Stimulated activated memory B cell treated with anti-CD40 and anti-IgM and Interleukin-4, amounts not matched to agents 10 μg/mL and 1 μg/mL and 100 μg/mL, for 72 hours (primary cell): ENCODE measurements at regions not wholly inside any gene's neighbourhood (a gene's known extent, or its start where the extent isn't known, plus 50 kb on each side); places are given as distances from the start of the nearest gene placed in this dataset.

Source experiments
- ATAC-seq: fragments of 150-1000 bp; cut with Tn5 transposase; 2 replicates; pipeline ENCODE4 v1.10.0; 2021
- H3K27ac Mint-ChIP-seq: one replicate; pipeline ENCODE4 v1.8.0; 2022; ENCODE audit warnings: mild to moderate bottlenecking, mixed read lengths
- H3K27me3 Mint-ChIP-seq: one replicate; pipeline ENCODE4 v1.8.0; 2022; ENCODE audit warnings: mixed read lengths
- H3K36me3 Mint-ChIP-seq: one replicate; pipeline ENCODE4 v1.8.0; 2022; ENCODE audit warnings: mixed read lengths
- H3K4me1 Mint-ChIP-seq: one replicate; pipeline ENCODE4 v1.8.0; 2022; ENCODE audit warnings: mixed read lengths
- H3K4me3 Mint-ChIP-seq: one replicate; pipeline ENCODE4 v1.8.0; 2022; ENCODE audit warnings: mild to moderate bottlenecking, moderate library complexity, mixed read lengths
- H3K9me3 Mint-ChIP-seq: one replicate; pipeline ENCODE4 v1.8.0; 2022; ENCODE audit warnings: mixed read lengths

DNA sequence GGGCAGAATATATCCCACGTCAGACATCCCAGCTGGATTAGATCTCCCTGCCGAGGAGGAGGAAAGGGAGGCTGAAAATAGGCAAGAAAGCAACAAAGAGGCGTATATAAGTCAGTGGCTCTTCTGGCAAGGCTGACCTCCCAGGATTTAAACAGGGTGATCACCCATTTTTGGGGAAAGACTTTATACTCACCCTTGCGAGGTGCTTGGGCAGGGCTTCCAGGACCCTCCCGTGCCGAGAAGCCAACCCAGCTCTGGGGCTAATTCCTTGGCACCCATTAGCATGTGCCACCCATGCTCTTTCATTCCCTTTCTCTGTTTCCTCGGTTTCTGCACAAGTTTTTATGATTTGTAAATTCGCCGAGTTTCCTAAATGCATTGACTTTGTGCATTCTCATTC lies 230.2 kb upstream of the IRX2 start:
- peaks cover 13% of the 10 kb centered on the region for H3K9me3 Mint-ChIP-seq
- H3K4me3 Mint-ChIP-seq = no peak overlapping the region
- no peaks in the 10 kb centered on the region for H3K36me3 Mint-ChIP-seq
- H3K27ac Mint-ChIP-seq = no peak overlapping the region
- no peaks in the 10 kb centered on the region for H3K4me1 Mint-ChIP-seq
- ATAC-seq = no peak
- no peaks in the 10 kb centered on the region for H3K27me3 Mint-ChIP-seq

DNA sequence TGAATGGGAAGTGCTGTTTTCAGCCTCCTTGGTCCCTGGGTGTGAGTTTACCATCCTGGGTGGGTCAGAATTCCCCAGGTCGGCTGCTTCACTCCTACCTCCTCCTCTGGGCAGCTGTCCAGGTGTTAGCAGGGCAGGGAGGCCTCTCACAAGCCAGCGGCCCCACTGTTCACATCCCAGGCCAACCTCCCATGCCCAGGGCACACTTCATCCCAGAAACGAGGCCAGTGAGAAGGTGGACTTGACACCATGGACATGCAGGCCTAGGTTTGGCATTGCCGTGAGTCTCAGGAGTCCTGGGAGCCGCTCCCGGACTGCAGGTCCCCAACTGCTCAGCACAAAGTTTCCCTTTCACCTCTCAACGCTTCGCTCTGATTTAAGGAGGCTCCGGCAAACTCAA lies 229.6 kb upstream of the IRX2 start:
- Mint-ChIP-seq H3K27me3 (no peaks in the 10 kb centered on the region), H3K4me3 (no peak overlapping the region), H3K27ac (no peak overlapping the region), H3K36me3 (no peaks in the 10 kb centered on the region), H3K9me3 (peaks cover 18% of the 10 kb centered on the region), H3K4me1 (no peaks in the 10 kb centered on the region)
- no peak for ATAC-seq

DNA sequence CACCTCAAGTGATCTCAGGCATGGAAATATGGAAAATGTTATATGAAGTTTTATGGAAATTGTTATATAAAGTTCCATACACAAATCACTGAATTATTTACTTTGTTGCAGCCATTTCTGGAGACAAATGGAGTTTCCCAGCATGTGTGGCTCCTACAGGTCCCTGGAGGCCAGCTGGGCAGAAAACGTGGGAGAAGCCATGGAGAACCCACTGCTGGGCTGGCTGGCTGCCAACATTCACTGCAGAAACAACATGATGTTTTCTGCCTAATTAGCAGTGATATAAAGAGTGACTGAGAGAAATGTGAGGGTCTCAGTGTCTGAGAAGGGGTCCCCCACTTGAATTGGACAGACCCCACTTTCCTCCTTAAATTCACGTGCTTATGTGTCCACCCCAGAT lies 208.8 kb upstream of the IRX2 start:
- Mint-ChIP-seq H3K36me3 (no peaks in the 10 kb centered on the region), H3K27ac (no peak overlapping the region), H3K9me3 (peaks cover 8% of the 10 kb centered on the region), H3K4me1 (no peaks in the 10 kb centered on the region), H3K4me3 (no peak overlapping the region), H3K27me3 (no peaks in the 10 kb centered on the region)
- no peak for ATAC-seq

DNA sequence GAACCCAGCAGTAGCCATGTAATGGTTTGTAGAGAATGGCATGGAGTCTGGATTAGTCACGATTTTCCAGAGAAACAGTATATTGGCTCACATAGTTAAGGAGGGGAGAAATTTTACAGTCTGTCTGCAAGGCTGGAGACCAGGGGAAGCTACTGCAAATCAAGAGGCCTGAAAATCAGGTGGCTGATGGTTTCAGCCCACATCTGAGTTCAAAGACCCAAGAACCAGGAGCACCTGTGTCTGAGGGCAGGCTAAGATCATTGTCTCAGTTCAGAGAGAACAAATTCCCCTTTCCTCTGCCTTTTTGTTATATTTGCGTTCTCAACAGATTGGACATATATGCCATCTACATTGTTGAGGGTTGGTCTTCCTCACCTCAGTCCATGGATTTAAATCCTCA lies 207.5 kb upstream of the IRX2 start:
- no peaks in the 10 kb centered on the region for H3K27me3 Mint-ChIP-seq
- no peak for ATAC-seq
- no peak overlapping the region for H3K27ac Mint-ChIP-seq
- H3K4me3 Mint-ChIP-seq = no peak overlapping the region
- H3K4me1 Mint-ChIP-seq = no peaks in the 10 kb centered on the region
- peaks cover 11% of the 10 kb centered on the region for H3K9me3 Mint-ChIP-seq
- H3K36me3 Mint-ChIP-seq = no peaks in the 10 kb centered on the region

DNA sequence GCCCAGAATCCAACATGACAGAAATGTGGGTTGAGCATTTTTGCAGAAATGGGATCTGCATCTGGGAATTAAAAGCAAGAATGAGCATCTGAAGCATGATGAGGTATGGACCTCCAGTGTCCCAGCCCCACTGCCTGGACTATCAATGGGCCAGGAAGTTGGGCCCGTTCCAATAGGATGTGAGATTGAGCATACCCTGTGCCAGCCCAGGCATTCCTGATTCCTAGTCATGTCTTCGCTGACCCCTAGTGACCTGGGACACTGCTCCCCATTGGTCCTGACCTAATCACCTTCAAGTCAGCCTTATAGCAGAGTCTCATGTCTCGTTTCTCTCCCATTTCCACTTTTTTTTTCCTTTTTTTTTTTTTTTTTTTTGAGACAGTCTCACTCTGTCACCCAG lies 197.4 kb upstream of the IRX2 start:
- Mint-ChIP-seq H3K36me3 (no peaks in the 10 kb centered on the region), H3K4me3 (no peak overlapping the region), H3K9me3 (peaks cover 6% of the 10 kb centered on the region), H3K4me1 (no peaks in the 10 kb centered on the region), H3K27me3 (no peaks in the 10 kb centered on the region), H3K27ac (no peak overlapping the region)
- no peak for ATAC-seq

DNA sequence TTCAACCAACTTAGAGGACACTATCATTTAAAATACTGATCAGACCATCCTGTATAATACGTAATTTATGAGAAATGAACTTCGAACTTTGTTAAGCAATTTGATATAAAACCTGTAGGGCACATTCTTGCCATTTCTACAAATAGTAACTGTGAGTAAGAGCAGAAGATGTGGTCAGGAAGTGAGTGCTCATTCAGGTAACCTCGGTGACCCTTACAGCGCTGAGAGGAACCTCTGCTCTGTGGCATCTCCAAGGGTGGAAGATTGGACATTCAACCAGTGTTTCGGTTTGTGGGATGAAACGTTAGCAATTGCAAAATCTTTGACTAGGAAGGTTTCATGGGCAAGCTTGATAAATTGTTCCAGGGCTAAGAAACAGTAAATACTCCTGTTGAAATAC lies 194.8 kb upstream of the IRX2 start:
- no peak for ATAC-seq
- H3K4me1 Mint-ChIP-seq = no peaks in the 10 kb centered on the region
- H3K27ac Mint-ChIP-seq = no peak overlapping the region
- no peaks in the 10 kb centered on the region for H3K36me3 Mint-ChIP-seq
- no peak overlapping the region for H3K4me3 Mint-ChIP-seq
- H3K27me3 Mint-ChIP-seq = no peaks in the 10 kb centered on the region
- H3K9me3 Mint-ChIP-seq = peaks cover 14% of the 10 kb centered on the region

DNA sequence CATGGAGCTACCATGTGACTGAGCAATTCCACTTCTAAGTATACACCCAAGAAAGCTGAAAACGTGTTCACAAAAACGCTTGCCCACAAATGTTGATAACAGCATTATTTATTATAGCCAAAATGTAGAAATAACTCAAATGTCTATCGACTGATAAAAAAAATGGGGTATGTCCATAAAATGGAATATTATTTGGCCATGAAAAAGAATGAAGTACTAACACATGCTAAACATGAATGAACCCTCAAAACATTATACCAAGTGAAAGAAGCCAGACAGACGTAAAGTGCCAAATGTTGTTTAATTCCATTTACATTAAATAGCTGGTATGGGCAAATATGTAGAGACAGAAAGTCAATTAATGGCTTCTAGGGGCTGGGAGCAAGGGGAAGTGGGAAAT lies 184.9 kb upstream of the IRX2 start:
- ATAC-seq = no peak
- Mint-ChIP-seq H3K27me3 (no peaks in the 10 kb centered on the region), H3K4me1 (no peaks in the 10 kb centered on the region), H3K9me3 (peaks cover 8% of the 10 kb centered on the region), H3K36me3 (no peaks in the 10 kb centered on the region), H3K27ac (no peak overlapping the region), H3K4me3 (no peak overlapping the region)

DNA sequence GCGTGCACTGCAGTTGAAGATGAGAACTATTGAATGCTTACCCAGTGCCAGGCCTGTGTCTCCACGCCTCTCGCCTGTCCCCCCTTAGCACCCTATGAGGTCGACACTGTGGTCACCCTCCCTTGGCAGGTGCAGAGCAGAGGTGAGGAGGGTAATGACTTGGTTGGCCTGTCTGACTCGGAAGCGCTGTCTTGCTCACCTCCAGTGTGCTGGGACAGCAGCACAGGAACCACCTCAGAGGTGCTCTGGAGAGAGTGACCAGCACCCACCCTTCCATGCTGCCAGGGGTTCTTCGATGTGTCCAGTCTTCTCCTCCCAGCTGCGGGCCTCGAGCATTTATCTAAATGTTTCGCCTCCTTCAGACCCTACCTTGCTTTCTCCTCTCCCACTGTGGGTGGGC lies 178.3 kb upstream of the IRX2 start:
- Mint-ChIP-seq H3K4me3 (no peak overlapping the region), H3K36me3 (no peaks in the 10 kb centered on the region), H3K27ac (no peak overlapping the region), H3K9me3 (peaks cover 4% of the 10 kb centered on the region), H3K27me3 (no peaks in the 10 kb centered on the region), H3K4me1 (no peaks in the 10 kb centered on the region)
- no peak for ATAC-seq

DNA sequence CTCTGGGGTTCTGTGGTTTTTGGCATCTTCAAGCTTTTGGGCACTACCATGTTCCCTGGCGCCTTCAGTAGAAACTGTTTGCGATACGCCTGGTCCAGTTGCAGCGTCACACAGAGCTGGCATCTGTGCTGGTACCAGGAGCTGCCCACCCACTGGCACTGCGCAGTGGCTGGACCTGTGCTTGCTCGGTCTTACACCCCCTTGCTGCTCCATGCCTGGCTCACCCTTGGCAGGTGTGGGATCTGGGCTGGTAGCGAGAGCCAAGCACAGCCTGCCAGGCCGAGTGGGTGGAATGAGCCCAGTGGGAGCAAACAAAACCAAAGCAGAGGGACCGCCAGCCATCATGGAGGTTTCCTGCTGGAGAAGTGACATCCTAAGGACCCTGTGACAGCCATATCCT lies 170.2 kb upstream of the IRX2 start:
- H3K27me3 Mint-ChIP-seq = no peaks in the 10 kb centered on the region
- H3K9me3 Mint-ChIP-seq = peaks cover 5% of the 10 kb centered on the region
- ATAC-seq = no peak
- no peak overlapping the region for H3K4me3 Mint-ChIP-seq
- no peaks in the 10 kb centered on the region for H3K4me1 Mint-ChIP-seq
- H3K27ac Mint-ChIP-seq = no peak overlapping the region
- no peaks in the 10 kb centered on the region for H3K36me3 Mint-ChIP-seq

DNA sequence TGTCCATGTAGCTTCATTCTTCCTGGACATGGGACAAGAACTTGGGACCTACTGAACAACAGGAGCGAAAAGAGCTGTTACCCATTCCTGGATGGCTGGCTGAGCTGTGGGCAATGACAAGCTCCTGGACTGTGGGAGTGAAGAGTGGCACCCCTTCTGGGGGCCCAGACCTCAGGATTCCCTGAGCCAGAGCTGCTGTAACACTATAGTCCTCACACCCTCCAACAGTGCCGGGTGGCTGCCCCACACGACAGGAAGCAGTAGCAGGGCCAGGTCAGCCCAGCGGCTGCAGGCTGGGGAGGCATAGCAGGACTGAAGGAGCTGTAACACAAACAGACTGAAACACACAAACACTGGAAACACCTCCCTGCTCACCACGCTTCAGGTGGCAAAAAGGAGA lies 169.7 kb upstream of the IRX2 start:
- Mint-ChIP-seq H3K27ac (no peak overlapping the region), H3K27me3 (no peaks in the 10 kb centered on the region), H3K4me1 (no peaks in the 10 kb centered on the region), H3K9me3 (peaks cover 5% of the 10 kb centered on the region), H3K36me3 (no peaks in the 10 kb centered on the region), H3K4me3 (no peak overlapping the region)
- ATAC-seq = no peak

DNA sequence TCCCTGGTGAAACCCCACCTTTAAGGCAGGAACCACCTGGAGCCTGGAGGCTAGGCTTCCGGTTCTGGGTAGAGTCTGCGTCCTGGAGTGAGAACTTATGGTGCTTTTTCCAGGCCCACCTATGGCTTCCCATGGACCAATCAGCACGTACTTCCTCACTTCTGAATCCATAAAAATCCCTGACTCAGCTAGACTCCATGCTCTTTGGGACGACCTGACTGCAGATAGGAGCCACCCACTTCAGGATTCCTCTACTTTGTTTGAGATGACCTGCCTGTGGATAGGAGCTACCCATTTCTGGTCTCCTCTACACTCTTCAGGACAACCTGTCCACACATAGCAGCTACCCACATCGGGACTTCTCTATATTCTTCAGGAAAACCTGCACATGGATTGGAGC lies 168.8 kb upstream of the IRX2 start:
- Mint-ChIP-seq H3K27me3 (no peaks in the 10 kb centered on the region), H3K36me3 (no peaks in the 10 kb centered on the region), H3K4me3 (no peak overlapping the region), H3K27ac (no peak overlapping the region), H3K9me3 (peaks cover 5% of the 10 kb centered on the region), H3K4me1 (no peaks in the 10 kb centered on the region)
- ATAC-seq = no peak

DNA sequence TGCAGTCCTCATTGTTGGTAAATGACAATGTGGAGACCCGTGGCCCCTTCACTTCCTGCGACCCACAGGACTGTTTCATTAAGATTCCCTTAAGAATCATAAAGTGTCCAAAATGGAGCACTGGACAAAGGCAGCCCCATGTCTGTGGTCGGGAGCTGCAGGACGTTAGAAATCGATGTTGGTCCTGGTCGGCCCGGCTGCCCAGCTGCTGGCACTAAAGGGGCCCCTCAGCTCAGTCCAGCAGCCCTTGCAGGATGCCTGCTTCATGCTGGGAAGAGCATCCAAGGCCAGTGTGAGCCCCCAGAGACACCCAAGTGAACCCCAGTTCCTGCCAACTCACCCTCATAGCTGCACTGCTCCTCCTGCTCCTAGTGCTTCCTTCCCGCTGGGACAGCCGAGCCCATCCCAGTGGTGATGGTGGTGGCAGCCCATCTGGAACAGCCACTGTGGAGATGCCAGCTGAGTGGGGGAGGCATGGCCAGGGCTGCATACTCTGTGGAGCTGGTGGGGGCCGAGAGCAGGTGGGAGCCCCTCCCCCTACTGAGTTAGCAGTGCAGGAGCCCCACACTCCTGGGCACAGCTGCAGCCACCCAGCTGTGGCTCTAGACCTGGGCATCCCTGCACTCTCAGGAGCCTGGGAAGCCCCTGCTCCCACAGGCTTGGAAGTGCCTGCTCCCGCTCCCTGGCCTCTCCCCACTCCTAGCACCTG lies 168.0 kb upstream of the IRX2 start:
- no peaks in the 10 kb centered on the region for H3K4me1 Mint-ChIP-seq
- no peak overlapping the region for H3K4me3 Mint-ChIP-seq
- H3K36me3 Mint-ChIP-seq = no peaks in the 10 kb centered on the region
- H3K27ac Mint-ChIP-seq = no peak overlapping the region
- peak; percentile 27 for ATAC-seq
- H3K27me3 Mint-ChIP-seq = no peaks in the 10 kb centered on the region
- H3K9me3 Mint-ChIP-seq = peaks cover 7% of the 10 kb centered on the region

DNA sequence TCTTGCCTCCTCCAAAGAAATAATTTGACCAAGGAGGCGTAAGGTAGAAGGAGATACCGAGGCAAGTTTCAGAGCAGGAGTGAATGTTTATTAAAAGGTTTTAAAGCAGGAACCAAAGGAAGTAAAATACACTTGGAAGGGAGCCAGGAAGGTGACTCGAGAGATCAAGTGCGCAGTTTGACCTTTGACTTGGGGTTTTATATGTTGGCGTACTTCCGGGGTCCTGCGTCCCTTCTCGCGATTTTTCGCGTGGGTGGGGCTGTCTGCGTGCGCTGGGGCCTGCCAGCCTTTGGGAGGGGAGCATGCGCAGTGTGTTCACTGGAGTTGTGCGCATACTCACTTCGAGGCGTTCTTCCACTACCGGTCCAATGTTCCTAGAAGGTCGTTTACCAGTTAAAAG lies 166.0 kb upstream of the IRX2 start:
- Mint-ChIP-seq H3K36me3 (no peaks in the 10 kb centered on the region), H3K27ac (no peak overlapping the region)
- no peak for ATAC-seq

DNA sequence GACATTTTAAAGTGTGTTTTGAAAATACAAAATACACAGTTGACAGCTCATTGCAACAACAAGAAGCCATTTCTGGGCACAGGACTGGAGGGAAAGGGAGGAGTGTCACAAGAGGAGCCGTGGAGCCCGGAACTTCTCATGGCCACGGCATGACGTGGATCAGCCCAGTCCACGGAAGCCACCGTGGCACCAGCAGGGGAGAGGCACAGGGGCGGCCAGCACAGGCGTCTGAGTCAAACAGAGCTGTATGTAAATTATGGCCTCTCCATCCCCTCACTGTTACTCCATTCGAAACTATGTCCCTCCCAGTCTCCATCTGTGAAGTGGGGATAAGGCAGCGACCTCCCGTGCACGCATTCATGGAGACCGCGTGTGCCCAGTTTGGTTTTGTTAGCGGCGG lies 165.6 kb upstream of the IRX2 start:
- H3K4me3 Mint-ChIP-seq = no peak overlapping the region
- no peak for ATAC-seq
- H3K9me3 Mint-ChIP-seq = peaks cover 8% of the 10 kb centered on the region
- H3K36me3 Mint-ChIP-seq = no peaks in the 10 kb centered on the region
- H3K27me3 Mint-ChIP-seq = no peaks in the 10 kb centered on the region
- no peaks in the 10 kb centered on the region for H3K4me1 Mint-ChIP-seq
- no peak overlapping the region for H3K27ac Mint-ChIP-seq

More for the DNA sequence above, 166.0 kb upstream of the IRX2 start:
- H3K27me3 Mint-ChIP-seq = no peaks in the 10 kb centered on the region
- H3K9me3 Mint-ChIP-seq = peaks cover 8% of the 10 kb centered on the region
- H3K4me3 Mint-ChIP-seq = no peak overlapping the region
- H3K4me1 Mint-ChIP-seq = no peaks in the 10 kb centered on the region

DNA sequence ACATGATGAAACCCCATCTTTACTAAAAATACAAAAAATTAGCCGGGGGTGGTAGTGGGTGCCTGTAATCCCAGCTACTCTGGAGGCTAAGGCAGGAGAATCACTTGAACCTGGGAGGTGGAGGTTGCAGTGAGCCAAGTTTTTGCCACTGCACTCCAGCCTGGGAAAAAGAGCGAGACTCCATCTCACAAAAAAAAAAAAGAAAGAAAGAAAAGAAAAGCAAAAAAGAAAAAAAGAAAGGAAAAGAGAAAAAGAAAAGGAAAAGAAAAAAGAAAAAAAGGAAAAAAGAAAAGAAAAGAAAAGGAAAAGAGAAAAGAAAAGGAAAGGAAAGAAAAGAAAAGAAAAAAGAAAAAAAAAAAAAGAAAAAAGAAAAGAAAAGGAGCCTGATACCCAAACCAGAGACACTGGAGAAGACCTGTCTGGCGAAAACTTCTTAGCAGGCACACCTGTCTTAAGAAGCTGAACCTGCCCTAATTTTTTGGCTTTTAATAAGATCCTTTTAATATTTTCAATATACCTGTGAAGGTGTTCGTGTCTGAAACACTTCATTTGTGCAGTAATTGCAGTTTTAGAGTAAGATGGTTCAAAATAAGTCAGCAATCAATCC lies 164.7 kb upstream of the IRX2 start:
- H3K9me3 Mint-ChIP-seq = peaks cover 6% of the 10 kb centered on the region
- H3K36me3 Mint-ChIP-seq = no peaks in the 10 kb centered on the region
- H3K27me3 Mint-ChIP-seq = no peaks in the 10 kb centered on the region
- no peak overlapping the region for H3K4me3 Mint-ChIP-seq
- ATAC-seq = no peak
- no peak overlapping the region for H3K27ac Mint-ChIP-seq
- H3K4me1 Mint-ChIP-seq = no peaks in the 10 kb centered on the region

DNA sequence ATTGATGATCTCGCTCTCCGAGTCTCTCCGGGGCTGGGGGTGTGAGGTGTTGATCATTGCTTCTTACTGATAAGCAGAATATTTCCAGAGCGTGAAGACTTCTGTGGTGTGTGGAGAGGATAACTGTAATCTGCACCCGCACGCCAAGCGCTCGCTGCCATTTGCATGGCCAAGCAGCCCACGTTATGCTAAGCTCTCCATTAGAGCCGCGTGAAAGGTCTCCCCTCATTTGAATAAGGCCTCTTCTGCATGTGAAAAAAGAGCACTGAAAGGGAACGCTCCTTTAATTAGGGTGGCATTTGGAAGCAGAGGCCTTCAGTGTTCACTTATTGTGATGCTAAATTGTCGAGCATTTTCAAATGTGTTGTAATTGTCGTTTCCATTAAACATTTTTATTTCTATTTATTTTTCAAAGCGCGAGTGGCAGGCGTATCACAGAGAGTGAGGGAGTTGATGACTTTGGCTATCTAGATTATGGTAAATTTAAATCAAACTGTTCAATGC lies 163.6 kb upstream of the IRX2 start:
- H3K4me1 Mint-ChIP-seq = no peaks in the 10 kb centered on the region
- H3K27me3 Mint-ChIP-seq = no peaks in the 10 kb centered on the region
- H3K36me3 Mint-ChIP-seq = no peaks in the 10 kb centered on the region
- no peak overlapping the region for H3K4me3 Mint-ChIP-seq
- peaks cover 6% of the 10 kb centered on the region for H3K9me3 Mint-ChIP-seq
- no peak for ATAC-seq
- H3K27ac Mint-ChIP-seq = no peak overlapping the region
